ENCODE measurements at regions not wholly inside any gene's neighbourhood (a gene's known extent, or its start where the extent isn't known, plus 50 kb on each side); places are given as distances from the start of the nearest gene placed in this dataset.

DNA sequence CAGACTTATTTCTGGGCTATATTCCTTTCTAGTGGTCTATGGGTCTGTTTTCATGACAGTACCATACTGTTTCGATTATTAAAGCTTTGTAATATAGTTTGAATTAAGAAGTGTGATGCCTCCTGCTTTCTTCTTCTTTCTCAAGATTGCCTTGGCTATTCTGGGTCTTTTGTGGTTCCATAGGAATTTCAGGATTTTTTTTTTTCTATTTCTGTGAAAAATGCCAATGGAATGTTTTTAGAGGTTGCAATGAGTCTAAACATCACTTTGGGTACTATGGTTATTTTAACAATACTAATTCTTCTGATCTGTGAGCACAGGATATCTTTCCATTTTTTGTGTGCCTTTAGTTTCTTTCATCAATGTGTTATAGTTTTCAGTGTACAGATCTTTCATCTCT is 204.3 kb upstream of the HCCS start:
- TF ChIP-seq, protein P1, sequence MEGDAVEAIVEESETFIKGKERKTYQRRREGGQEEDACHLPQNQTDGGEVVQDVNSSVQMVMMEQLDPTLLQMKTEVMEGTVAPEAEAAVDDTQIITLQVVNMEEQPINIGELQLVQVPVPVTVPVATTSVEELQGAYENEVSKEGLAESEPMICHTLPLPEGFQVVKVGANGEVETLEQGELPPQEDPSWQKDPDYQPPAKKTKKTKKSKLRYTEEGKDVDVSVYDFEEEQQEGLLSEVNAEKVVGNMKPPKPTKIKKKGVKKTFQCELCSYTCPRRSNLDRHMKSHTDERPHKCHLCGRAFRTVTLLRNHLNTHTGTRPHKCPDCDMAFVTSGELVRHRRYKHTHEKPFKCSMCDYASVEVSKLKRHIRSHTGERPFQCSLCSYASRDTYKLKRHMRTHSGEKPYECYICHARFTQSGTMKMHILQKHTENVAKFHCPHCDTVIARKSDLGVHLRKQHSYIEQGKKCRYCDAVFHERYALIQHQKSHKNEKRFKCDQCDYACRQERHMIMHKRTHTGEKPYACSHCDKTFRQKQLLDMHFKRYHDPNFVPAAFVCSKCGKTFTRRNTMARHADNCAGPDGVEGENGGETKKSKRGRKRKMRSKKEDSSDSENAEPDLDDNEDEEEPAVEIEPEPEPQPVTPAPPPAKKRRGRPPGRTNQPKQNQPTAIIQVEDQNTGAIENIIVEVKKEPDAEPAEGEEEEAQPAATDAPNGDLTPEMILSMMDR (IDR thresholded peaks at IDR 0.05; ENCODE audit: borderline replicate concordance, extremely low read depth, low read length, poor library complexity, severe bottlenecking): no peak
- TF ChIP-seq EZH2 (IDR thresholded peaks at IDR 0.05; ENCODE audit: borderline replicate concordance, low read depth, low read length, severe bottlenecking): no peak

All from DND-41 (cell line).